GM18498 (cell line): ENCODE measurements at regions not wholly inside any gene's neighbourhood (a gene's known extent, or its start where the extent isn't known, plus 50 kb on each side); places are given as distances from the start of the nearest gene placed in this dataset.
A peak's percentile ranks its signal among the peaks of the same experiment; 100 is the strongest.

Experiments used
- ATAC-seq: cut with Tn5 transposase; IDR thresholded peaks from one replicate; pipeline ENCODE4 v1.9.1; 2021; ENCODE audit warnings: mild to moderate bottlenecking, moderate library complexity; ENCODE audit not compliant: unreplicated experiment

DNA sequence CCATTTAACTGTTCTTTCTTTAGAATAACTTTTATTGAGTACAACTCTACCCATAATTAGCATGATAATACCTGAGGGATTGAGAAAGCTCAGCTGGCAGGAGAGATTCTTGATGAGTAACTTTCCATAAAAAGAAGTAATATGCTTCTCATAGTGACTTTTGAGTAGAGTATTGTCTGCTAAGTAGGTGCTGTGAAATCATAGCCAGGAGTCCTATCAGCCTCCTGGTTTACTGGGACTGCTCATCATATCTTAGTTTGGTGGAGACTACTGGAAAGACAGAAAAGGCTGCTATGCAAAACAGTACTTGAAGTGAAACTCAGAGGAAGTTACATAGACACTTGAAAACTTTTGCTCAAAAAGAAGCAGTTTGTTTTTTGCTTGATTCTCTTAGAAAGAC lies 113.3 kb upstream of the ATP2B1 start:
- ATAC-seq, result peak; percentile 83

DNA sequence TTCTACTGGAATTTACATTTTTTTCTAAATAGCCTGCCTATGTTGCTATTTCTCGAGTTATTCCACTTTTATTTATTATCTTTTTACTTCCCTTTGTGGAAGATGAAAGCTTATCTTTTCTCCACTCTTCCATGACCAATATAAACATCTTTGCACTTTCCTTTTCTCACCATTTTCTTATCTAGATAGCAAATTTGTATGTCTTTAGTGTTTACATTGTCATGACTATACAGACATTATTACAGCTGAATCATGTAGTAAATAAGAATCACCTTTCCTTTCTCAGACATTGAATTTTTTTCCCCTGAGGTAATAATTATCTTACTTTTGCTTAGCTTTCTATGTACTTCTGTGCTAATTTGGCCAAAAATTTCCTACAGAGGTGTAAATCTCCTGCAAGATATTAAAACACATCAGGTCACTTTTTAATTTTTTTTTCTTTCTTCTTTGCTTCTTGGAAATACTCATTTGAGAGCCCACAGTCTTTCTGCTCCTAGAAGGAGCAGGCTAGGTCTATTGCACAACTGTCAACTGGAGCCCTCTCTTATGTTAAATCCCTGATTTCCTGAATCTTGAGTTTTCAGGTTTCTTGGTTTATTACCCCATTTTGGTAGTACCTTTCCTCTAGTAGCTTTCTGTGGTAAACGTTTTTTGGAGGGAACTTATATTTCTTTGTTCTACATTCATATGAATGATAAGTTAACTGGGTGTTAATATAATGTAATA lies 109.0 kb upstream of the ATP2B1 start:
- no peak for ATAC-seq

DNA sequence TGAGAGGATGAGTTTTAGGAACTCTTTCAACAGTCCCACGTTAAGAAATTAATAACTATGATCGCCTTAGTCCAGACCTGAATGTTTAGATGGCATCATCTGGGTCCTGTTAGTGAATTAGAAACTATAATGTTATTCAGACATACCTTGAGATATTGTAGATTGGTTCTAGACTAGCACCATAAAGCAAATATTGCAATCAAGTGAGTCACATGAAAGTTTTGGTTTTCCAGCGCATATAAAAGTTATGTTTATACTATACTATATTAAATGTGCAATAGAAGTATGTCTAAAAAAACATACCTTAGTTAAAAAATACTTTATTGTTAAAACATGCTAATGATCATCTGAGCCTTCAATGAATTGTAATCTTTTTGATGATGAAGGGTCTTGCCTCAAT lies 106.6 kb upstream of the ATP2B1 start:
- ATAC-seq, result no peak

DNA sequence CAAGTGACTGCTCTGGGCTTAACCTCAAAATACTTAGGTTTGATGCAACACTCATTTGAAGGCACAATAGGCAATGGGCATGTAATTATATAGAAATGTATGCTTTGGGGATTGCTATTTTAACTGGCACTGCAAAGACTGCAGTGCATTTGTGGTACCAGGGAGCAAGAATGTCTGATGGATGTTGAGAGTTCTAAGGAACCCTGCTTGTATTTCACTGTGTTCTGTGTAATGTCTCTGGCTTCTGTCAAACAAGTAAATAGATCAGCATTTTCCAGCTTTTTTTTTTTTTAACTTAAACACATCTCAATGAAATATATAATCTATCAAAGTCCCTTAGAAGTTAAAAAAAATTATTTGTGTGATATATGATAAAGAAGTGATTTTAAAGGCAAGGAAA lies 94.8 kb upstream of the ATP2B1 start:
- no peak for ATAC-seq

GRCh38 chr12:89801284-89801683 lies 92.6 kb upstream of the ATP2B1 start:
- ATAC-seq, result no peak

GRCh38 chr12:89800435-89800834 lies 91.8 kb upstream of the ATP2B1 start:
- no peak for ATAC-seq

DNA sequence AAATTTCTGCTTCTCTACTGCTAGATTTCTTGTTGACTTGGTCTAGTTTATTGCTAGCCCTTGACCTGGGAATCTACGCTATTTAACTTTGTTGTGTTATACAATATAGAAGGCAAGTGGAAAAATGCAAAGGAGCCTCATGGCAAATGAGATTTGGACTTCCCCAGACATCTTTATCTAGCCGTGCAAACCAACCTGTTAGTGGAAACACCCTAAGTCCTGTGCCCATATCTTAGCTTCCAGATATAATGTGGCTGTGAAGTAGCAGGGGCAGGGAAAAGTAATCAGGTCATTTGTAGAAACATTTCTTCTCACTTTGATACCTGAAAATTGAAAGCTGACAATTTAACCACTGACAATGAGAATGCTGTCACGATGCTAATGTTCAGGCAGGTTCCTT lies 90.7 kb upstream of the ATP2B1 start:
- no peak for ATAC-seq

- ATAC-seq, result no peak
Measured at GRCh38 chr12:89797436-89797835, 88.8 kb upstream of the ATP2B1 start.

GRCh38 chr12:89796798-89797382 lies 88.3 kb upstream of the ATP2B1 start:
- ATAC-seq, result no peak

DNA sequence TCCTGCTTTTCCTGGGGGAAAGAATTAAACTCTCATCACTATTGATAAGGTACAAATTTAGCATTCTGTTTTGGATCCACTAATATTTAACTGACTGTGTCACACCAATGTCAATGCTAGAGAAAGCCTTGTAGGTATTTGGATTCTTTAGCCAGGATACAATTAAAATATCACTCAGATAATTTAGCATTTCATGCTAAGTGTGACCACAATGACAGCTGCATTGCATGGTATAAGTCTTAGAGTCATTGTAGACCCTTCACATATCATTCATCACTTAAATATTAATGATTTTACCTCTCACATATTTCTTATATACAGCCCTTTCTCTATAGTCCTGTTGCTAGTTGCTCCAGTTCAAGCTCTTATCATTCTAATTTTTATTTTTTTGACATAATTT lies 85.3 kb upstream of the ATP2B1 start:
- no peak for ATAC-seq

- no peak for ATAC-seq
Measured at GRCh38 chr12:89791286-89791685, 82.6 kb upstream of the ATP2B1 start.

- ATAC-seq, result peak; percentile 85
Measured at GRCh38 chr12:89789862-89790261, 81.2 kb upstream of the ATP2B1 start.

- no peak for ATAC-seq
Measured at GRCh38 chr12:89787763-89788162, 79.1 kb upstream of the ATP2B1 start.

DNA sequence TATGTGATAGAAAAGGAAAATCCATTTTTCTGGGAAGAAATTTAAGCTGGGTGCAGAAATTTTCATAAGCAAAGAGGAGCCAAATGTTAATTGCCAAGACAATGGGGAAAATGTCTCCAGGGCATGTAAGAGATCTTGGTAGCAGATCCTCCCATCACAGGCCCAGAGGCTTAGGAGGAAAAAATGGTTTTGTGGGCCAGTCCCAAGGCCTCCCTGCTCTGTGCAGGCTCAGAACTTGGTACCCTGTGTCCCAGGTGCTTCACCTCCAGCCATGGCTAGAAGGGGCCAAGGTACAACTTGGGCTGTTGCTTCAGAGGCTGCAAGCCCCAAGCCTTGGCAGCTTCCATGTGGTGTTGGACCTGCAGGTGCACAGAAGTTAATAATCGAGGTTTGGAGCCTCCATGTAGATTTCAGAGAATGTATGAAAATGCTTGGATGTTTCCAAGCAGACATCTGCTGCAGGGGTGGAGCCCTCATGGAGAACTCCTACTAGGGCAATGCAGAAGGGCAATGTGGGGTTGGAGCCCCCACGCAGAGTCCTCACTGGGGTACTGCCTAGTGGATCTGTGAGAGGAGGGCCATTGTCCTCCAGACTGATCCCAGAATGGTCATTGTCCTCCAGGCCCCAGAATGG lies 77.7 kb upstream of the ATP2B1 start:
- no peak for ATAC-seq

- no peak for ATAC-seq
Measured at GRCh38 chr12:89783359-89784060, 74.9 kb upstream of the ATP2B1 start.

GRCh38 chr12:89782807-89783206 lies 74.2 kb upstream of the ATP2B1 start:
- no peak for ATAC-seq

DNA sequence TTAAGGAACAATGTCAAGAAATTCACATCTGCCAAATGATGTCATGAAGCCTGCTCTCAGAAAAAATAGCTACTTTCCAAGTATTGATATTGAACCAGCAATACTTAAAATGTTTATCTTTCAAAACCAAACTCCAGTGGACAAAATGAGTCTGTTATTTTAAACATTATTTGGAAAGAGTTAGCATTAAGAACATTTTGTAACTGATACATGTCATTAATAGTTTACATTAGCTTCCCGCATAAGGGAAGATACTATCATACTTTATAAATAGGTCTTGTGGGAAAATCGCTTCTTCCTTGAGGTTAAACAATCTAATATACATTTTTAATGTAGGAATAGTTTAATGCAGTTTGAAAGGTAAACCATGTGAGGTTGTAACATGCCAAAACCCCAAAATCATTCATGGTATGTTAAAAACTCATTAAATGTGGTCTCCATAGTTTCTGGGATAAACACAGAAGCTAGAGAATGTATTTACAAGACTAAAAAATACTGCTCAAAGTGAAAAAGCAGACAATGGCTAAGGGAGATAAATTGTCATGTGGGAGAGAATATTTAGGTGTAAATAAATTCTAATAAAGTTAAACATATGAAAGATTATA lies 73.4 kb upstream of the ATP2B1 start:
- no peak for ATAC-seq

DNA sequence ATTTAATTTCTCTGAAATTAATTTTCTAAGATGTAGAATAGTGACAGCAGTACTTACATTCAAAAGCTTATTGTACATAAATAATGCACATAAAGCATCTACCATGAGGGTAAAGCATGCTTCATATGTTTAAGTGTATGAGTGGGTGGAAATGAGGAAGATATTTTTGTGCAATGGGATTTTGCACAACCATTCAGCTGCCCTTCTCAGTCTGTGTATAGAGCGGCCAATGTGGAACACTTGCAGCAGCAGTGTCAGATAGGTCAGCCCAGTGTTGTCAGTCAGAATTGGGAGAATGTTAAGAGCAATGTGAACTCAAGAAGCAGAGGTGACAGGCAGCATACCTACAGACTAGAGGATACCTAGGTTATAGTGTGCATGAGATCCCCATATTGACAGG lies 72.5 kb upstream of the ATP2B1 start:
- no peak for ATAC-seq

DNA sequence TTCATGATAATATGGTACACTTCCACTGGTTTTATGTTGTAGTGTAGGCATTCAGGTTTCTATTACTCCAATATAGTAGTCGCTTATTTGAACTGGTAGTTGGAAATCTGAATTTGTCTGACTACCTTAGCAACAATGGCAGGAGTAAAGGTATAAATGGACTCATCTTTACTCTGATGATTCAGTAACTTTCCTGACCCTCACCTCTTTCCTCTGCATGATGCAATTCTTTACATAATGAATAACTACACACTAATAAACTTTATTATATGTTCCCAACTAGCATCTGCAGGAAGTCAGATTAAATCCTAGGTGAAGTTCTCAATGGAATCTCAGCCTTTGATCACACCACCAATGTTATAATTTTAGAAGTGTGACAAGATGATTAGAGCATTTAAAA lies 70.5 kb upstream of the ATP2B1 start:
- ATAC-seq, result no peak

DNA sequence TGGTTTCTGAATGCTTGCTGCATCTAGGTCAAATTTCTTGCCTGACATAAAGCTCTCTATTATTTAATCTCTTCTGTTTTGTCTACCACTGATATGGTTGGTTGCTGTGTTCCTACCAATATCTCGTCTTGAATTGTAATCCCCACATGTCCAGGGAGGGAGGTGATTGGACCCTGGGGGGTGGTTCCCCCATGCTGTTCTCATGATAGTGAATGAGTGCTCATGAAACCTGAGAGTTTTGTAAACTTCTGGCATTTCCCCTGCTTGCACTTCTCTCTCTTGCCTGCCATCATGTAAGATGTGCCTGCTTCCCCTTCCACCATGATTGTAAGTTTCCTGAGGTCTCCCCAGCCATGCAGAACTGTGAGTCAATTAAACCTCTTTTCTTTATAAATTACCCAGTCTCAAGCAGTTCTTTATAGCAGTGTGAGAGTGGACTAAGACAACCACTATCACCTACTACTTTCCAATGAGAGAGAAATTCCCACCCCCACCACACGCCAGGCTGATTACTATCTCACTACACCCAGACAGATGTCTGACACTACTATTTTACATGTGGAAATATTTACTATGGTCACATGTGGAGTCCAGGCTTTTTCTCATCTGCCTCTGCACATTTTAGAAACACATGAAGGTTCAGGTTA lies 69.2 kb upstream of the ATP2B1 start:
- no peak for ATAC-seq

- ATAC-seq, result no peak
Measured at GRCh38 chr12:89775986-89776365, 67.3 kb upstream of the ATP2B1 start.
